Right renal pelvis (tissue), 4 donors: ENCODE measurements at regions not wholly inside any gene's neighbourhood (a gene's known extent, or its start where the extent isn't known, plus 50 kb on each side); places are given as distances from the start of the nearest gene placed in this dataset.
"Not testable (repeated sequence)": the region's sequence is repeated elsewhere in the genome, so short reads cannot be mapped to it uniquely, and the experiment has no call there.

Source experiments
- DNase-seq, 4 donors: peaks; one replicate each; pipeline ENCODE4 v3.0.0-alpha.2; 2013; ENCODE audit warnings: low read depth in 4 of 4, low spot score in 3 of 4, missing footprints in 1 of 4

DNA sequence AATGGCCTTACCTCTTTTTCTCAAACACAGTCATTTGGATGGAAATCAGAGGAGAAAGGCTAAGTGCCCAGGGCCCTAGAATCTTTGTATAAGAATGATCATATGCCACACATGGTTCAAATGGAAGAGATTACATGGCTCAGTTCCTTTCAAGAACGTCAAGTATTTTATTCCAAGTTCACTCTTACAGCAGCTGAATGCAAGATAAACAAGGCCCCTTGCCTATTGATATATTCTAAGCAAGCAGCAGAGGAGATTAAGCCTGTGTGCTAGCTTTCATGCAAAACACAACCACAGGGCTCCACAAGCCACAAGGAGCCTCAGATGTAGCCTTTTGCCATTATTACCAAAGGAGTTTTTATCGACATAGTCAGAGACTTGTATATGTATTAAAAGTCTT, 55.3 kb upstream of the SLCO6A1 start:
- no peak for DNase-seq

DNA sequence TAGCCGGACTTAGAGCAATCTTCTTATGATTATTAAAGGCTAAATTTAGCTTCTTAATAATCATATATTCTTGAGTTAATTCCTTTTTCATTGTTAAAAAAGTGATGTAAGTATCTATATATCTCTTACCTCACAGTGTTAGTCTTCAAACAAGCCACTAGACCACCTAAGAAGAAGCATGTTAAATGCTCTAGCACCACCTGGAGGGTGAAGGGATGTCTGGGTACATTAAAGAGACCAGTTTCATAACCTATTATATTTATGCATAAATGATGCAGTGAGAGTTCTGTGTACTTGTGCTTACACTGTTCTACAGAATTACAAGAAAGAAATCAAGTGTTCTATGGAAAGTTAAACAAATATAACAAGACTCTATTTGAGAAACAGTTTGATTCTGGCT, 55.9 kb upstream of the SLCO6A1 start:
- DNase-seq: no peak

DNA sequence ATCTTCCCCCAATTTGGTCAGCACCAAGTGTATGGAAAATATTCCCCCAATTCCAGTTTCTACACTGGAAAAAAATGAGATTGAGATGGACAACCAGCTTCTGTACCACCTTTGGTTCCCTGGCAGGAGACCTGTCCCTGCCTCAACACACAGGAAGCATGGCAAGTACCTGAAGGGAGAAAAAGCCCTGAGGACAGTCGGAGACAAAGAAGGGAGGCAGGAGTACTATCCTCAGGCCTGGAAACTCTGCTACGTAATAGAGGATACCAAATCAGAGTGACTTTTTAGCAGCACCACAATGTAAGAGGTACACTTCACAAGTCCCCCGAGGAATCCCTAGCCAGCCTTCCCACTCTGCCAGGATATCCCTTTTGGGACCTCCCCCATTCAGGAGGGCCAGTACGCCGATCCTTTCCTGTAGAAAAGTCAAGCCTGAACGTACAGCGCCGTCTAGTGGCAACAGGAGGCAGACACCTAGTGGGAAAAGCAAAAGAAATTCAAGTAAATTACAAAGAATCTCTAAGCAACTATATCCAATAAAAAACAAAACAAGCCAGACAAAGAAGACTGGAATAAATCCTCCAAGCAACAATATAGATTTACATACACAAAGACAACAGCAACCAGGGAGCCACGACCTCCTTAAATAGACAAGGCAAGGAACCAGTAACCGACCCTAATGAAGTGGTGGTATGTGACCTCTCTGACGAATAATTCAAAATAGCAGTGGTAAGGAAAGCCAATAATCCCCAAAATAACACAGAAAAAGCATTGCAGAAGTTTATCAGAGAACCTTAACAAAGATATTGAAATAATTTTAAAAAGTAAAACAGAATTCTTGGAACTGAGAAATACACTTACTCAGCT, 63.3 kb upstream of the SLCO6A1 start:
- no peak for DNase-seq

DNA sequence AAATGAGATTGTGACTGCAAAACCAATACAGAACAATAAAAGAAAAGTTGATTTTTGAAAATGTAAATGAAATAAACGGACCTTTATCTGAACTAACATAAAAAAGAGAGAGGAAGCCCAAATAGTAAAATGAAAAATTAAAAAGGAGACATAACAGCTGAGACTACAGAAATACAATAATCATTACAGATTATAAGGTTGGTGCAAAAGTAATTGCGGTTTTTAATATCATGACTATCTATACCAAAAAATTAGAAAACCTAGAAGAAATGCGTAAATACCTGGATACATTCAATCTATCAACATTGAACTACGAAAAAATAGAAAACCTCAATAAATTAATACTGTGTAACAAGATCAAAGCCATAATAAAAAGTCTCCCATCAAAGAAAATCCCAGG, 71.9 kb upstream of the SLCO6A1 start:
- DNase-seq: no peak

DNA sequence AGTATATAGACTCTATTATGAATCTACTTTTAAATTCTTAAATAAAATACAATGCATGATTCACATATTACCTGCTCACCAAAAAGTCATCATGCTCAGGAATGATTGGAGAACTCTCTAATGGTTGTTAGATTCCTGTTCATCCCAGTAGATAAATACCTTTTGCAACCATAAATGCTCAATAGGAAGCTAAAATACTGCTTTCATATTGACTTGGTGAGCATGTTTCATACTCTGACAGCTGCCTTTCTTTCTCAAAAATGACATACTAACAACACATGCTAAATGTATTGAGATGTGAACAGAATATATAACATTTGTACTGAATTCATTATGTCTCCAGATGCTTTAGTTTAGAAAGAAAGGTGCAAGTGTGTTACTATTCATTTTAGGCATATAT, 79.6 kb upstream of the SLCO6A1 start:
- DNase-seq: no peak

DNA sequence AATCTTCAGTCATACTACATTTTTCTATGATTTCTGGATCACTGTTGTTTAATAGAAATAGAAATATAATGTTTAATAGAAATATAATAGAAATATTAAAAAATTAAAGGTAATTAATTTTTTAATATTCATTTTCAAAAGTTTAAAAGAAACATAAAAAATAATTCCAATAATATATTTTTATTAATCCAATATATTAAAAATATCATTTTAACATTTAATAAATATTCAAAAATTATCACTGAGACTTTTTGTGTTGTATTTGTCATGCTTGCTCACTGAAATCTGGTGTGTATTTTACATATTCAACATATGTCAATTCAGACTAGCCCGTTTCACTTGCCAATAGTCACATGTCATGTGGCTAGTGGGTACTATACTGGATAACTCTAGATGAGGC, 80.6 kb upstream of the SLCO6A1 start:
- no peak for DNase-seq

DNA sequence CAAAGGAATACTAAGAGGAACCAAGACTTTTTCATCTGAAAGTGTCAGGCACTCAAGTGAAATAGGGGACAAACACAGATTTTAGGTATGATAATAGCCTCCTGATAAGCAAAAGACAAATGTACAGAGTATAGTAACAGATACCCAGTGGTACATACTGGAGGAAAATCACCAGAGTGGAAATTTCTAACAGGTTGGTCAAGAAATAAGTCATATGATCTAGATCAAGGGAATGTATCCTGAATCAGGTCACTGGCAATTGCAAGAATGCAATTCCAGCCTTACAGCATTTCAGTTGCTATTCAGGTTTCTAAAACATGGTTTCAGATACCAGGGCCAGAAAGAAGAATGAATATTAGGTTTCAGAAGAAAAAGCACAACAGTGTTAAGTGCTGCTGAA, 82.2 kb upstream of the SLCO6A1 start:
- DNase-seq: no peak

DNA sequence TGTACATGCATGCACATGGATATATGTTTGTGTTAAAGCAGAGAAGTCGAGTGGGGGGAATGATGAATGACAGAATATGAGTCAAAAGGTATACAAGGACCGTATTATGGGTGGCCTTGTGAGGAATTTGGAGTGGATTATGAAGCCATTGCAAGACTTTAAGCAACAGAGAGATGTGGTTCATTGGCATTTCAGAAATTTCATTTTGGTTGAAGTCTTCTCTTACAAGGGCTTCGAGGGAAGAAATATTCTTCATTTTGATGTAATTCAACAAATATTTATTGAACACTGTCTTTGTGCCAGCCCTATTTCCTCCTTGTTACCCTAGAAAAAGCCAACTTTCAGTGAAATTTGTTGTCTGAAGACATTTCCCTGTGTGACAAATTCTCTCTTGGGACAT, 83.9 kb upstream of the SLCO6A1 start:
- DNase-seq: no peak

DNA sequence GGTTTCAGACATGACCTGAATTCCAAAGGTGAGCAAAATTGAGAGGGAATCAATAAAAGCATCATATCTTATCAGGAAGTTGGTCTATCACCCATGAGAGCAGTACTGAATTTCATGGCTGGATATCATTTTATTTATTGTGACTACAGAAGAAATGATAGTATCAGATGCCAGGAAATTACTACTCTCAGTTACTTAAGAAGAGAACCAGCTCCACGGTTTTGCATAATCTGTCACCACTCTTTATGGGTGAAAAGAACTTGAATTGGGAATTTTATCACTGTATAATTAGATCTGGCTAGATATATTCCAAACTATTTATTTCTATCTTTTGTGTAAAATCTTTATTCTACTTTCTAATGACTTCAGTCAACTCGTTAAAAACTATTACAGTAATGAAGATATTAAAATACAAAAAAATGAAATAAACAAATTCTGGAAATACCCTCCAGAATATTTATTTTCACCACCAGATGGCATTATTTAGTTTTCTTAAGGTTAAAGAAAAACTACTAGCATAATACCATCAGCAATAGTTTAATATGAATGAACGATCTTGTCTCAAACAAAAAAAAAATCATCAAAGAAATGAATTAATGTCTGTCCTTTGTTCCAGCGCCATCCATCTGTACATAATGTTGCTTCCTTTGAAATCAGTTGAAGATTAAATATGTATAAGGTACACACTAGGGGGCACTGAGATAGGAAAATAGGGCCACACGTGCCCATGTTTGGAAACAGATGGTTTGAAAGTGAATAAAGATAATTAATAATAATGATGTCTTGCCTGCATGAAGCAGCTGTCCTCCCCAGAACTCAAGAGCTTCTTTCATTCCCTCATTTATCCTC, 84.7 kb upstream of the SLCO6A1 start:
- DNase-seq: peak in 1 of 4 donors; percentile 10

DNA sequence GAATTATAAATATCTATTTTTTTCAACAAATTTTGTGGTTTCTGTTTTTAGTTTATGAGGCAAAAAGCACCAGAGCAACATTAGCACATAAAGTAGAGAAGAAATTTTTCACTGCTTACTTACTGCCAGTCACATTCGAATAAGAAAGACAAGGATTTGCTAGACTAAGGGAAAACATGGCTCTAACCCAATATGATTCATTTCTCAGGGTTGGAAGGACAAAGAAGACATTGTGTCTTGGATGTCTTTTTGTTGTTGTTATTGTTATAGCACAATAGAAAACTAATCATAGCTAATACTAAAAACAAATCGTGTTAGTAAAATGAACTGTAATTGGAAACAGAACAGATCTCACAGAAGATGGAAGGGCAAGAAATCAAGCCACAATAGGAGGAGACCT, 90.9 kb upstream of the SLCO6A1 start:
- DNase-seq: no peak

DNA sequence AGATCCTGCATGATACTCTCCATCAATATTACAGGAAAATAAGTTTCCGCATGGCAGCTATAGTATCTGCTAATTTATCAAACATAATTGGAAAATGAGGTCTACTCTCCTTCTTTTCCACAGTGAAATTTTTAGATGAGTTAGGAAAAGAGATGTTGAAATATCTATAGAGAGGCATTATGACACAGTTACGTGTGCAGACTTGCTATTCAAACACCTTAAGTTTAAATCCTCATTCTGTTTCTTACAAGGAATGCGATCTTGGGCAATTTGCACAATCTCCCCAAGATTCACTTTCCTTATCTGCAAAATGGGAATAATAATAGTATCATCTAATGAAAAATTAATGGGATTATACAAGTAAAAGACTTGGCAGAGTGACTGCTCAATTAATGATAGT, 91.7 kb upstream of the SLCO6A1 start:
- no peak for DNase-seq

DNA sequence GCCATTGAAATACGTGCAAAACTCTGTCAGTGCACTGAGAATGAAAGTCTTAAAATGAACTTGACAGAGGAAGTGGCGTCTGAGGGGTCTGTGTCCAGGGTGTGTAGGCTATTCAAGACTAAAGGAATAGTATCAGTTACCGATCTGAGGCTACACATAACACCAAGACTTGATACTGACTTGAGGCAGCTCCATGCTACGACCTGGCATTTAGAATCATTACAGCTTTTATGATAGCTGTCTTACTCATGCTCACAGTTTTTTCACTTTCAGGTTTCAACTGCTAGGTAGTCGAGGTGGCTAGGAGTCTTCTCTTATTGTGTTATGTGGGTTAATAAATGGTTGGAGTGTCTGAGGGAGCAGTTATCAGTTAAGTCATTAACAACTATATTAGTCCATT, 92.8 kb upstream of the SLCO6A1 start:
- no peak for DNase-seq

DNA sequence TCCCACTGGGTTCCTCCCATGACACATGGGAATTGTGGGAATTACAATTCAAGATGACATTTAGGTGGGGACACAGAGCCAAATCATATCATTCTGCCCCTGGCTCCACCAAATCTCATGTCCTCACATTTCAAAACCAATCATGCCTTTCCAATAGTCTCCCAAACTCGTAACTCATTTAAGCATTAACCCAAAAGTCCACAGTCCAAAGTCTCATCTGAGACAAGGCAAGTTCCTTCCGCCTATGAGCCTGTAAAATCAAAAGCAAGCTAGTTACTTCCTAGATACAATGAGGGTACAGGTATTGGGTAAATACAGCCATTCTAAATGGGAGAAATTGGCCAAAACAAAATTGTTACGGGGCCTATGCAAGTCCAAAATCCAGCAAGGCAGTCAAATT, 93.8 kb upstream of the SLCO6A1 start:
- not testable (repeated sequence) for DNase-seq

DNA sequence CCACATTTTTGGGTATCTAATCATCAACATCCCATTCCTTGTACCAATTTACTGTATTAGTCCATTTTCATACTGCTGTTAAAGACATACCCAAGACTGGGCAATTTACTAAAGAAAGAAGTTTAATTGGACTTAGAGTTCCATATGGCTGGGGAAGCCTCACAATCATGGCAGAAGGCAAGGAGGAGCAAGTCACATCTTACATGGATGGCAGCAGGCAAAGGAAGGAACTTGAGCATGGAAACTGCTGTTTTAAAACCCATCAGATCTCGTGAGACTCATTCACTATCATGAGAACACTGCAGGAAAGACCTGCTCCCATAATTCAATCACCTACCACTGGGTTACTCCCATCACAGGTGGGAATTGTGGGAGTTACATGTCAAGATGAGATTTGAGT, 95.4 kb upstream of the SLCO6A1 start:
- no peak for DNase-seq

DNA sequence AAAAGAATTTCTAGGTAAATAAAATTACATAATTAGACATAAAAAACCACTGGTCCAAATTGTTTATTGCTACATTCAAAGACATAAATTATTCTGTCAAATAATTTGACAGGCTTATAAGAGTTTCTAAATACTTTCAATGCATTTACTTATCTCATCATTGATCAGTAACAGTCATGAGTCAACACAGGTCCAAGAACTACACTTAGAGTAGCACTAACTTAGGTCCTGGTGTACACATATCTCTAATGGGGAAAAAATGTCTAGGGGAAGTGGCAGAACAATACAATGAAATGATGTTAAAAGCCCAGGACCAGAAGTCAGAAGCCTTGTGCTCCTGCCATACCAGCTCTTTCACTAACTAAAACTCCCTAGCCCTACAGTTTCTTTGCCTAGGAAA, 96.5 kb upstream of the SLCO6A1 start:
- DNase-seq: no peak

DNA sequence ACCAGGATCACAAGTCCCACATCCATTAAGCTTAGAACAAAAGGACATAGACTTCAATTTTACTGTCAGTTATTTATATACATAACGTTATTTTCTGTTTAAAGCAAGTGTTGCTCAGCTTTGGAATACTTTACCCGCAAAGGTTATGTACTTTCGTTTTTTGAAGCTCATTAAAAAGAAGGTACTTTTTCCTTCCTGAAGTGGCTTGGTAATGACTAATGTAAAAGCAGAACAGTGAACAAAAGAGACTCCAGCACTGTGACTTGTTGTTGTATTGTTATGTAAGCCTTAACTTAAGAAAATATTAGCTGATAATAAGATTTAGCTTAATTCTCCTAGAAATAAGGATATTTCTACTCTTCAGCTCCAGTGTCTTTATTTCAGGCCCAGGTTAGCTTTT, 97.3 kb upstream of the SLCO6A1 start:
- no peak for DNase-seq

DNA sequence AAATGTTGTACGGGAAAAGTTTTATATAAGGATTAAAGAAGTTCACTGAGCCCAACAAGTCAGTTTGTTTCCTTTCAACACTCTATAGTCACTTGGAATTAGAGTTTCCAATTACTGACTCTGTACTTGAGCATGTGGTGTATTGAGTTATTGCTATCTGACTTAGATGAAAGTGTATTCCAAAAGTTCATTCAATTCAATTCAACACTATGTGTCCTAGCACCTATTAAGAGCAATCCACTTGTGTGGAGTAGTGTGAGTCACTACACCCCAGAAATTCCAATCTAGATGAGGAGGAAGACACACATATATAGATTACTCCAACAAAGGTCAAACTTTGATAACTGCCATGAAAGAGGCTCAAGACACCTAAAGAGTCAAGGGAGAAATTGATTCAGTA, 98.2 kb upstream of the SLCO6A1 start:
- DNase-seq: no peak

DNA sequence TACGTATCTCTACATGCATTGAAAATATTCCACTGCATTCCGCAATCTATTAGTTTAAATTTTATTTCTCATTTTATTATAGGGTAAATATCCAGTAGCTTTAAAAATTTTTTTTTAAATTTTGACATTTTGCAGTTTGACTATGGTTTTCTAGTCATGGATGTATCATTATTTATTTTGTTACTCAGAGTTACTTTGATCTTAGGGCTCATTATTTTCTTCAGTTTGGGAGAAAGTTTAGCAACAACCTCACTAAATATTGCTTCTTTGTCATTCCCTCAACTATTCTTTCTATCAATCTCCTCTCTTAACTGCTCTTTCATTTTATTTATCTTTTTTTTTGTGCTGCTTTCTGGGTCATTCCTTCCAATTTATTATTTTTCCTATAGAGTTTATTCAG, 100.5 kb upstream of the SLCO6A1 start:
- no peak for DNase-seq

DNA sequence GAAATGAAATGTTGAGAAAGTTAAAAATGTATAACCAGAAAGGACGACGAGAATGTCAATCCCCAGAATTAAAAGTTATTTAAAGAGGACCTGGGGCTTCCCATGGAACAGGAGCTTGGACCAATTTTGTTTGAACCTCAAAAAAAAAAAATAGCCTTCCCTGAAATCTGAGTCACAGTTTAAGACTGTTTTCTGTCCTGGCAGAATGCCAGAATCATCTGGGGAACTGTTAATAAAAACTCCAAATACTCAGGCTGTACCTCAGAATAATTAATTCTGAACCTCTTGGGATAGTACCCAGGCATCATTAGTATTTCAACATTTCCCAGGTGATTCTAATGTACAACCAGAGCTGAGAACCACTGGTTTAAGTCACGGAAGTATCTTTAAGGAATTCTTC, 102.2 kb upstream of the SLCO6A1 start:
- DNase-seq: no peak

DNA sequence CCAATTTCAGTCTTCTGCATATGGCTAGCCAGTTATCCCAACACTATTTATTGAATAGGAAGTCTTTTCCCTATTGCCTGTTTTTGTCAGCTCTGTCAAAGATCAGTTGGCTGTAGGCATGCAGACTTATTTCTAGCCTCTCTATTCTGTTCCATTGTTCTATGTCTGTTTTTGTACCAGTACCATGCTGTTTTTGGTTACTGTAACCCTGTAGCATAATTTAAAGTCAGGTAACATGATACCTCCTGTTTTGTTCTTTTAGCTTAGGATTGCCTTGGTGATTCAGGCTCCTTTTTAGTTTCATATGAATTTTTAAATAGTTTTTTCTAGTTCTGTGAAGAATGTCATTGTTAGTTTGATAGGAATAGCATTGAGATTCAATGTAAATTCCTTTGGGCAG, 104.9 kb upstream of the SLCO6A1 start:
- no peak for DNase-seq

DNA sequence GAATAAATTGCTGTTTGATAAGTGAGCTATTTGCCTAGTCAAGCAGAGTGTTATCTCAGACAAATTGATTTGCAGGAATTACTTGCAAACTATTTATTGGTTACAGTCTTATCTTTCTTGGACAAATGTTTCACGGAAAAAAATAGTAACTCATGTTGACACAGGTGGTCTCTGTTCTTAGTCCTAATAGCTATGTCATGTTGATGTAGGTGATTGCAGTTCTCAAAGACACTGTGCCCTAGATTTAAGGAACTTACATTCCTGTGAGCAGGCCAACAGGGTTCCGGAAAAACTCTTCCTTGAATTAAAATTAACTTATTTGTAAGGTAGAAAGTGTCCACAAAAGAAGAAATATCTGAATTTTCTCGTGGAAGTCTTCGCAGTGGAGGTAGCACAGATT, 109.6 kb upstream of the SLCO6A1 start:
- no peak for DNase-seq

DNA sequence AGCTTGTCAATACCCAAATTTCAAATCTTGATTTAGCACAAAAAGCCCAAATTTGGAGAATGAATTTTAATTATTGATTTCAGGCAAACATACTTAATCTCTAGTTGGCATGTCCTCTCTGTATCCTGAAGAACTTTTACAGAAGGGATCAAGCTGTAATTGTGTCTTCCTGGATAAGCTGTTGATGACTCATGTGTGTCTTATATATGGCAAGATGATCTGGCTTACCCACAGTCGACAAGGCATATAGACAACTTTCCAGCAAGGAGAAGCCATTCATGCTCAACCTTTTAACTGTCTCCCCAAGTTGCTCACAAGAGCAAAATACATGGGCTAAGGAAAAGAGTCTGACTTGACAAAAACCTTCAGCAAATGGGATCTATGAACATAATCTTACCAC, 112.5 kb upstream of the SLCO6A1 start:
- DNase-seq: no peak
